NB4 (cell line): ENCODE measurements at regions not wholly inside any gene's neighbourhood (a gene's known extent, or its start where the extent isn't known, plus 50 kb on each side); places are given as distances from the start of the nearest gene placed in this dataset.

Experiments used
- DNase-seq: peaks from one replicate; pipeline ENCODE4 v3.0.0; 2010; ENCODE audit warnings: low read depth
- H3K4me3 ChIP-seq: one replicate; pipeline ENCODE4 v1.5.1; 2011; ENCODE audit warnings: mild to moderate bottlenecking, low read depth, low read length, moderate library complexity
- MYC ChIP-seq: IDR thresholded peaks from 2 replicates; pipeline ENCODE4 v1.6.1; 2011; ENCODE audit warnings: low read depth, low read length
- POLR2A ChIP-seq: IDR thresholded peaks from 2 replicates; pipeline ENCODE4 v1.6.1; 2011; ENCODE audit warnings: mild to moderate bottlenecking; ENCODE audit not compliant: insufficient read length; ENCODE audit errors: extremely low read depth
- TF ChIP-seq, protein P1 (sequence below): IDR thresholded peaks from one replicate; pipeline ENCODE4 v1.5.1; 2012; ENCODE audit warnings: low read depth, low read length
- TF ChIP-seq, protein P2 (sequence below): IDR thresholded peaks from 2 replicates; pipeline ENCODE4 v1.6.1; 2011; ENCODE audit warnings: low read depth, low read length

GRCh38 chr7:25882151-25882773, 269.7 kb upstream of the NFE2L3 start:
- DNase-seq: no peak
- H3K4me3 ChIP-seq: no peak overlapping the region
- TF ChIP-seq, protein P1, sequence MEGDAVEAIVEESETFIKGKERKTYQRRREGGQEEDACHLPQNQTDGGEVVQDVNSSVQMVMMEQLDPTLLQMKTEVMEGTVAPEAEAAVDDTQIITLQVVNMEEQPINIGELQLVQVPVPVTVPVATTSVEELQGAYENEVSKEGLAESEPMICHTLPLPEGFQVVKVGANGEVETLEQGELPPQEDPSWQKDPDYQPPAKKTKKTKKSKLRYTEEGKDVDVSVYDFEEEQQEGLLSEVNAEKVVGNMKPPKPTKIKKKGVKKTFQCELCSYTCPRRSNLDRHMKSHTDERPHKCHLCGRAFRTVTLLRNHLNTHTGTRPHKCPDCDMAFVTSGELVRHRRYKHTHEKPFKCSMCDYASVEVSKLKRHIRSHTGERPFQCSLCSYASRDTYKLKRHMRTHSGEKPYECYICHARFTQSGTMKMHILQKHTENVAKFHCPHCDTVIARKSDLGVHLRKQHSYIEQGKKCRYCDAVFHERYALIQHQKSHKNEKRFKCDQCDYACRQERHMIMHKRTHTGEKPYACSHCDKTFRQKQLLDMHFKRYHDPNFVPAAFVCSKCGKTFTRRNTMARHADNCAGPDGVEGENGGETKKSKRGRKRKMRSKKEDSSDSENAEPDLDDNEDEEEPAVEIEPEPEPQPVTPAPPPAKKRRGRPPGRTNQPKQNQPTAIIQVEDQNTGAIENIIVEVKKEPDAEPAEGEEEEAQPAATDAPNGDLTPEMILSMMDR: no peak
- TF ChIP-seq MYC (no peak), POLR2A (no peak)
- TF ChIP-seq, protein P2, sequence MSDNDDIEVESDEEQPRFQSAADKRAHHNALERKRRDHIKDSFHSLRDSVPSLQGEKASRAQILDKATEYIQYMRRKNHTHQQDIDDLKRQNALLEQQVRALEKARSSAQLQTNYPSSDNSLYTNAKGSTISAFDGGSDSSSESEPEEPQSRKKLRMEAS: no peak

- no peak for TF ChIP-seq POLR2A
- TF ChIP-seq, protein P1: no peak
Measured at GRCh38 chr7:25884265-25884828, 267.7 kb upstream of the NFE2L3 start.

GRCh38 chr7:25885057-25885576, 266.9 kb upstream of the NFE2L3 start:
- TF ChIP-seq POLR2A (no peak), MYC (no peak)
- TF ChIP-seq, protein P1: no peak
- TF ChIP-seq, protein P2: no peak
- no peak for DNase-seq
- no peak overlapping the region for H3K4me3 ChIP-seq

More at GRCh38 chr7:25884265-25884828, 267.7 kb upstream of the NFE2L3 start:
- no peak overlapping the region for H3K4me3 ChIP-seq
- DNase-seq: no peak

- DNase-seq: no peak
- TF ChIP-seq, protein P1: no peak
- TF ChIP-seq POLR2A (no peak), MYC (no peak)
- TF ChIP-seq, protein P2: no peak
- no peak overlapping the region for H3K4me3 ChIP-seq
Measured at GRCh38 chr7:25886387-25887240, 265.4 kb upstream of the NFE2L3 start.

GRCh38 chr7:25887266-25887665, 264.7 kb upstream of the NFE2L3 start:
- TF ChIP-seq POLR2A (no peak), MYC (no peak)
- TF ChIP-seq, protein P2: no peak
- TF ChIP-seq, protein P1: no peak
- no peak overlapping the region for H3K4me3 ChIP-seq
- DNase-seq: no peak
